ENCODE measurements at regions not wholly inside any gene's neighbourhood (a gene's known extent, or its start where the extent isn't known, plus 50 kb on each side); places are given as distances from the start of the nearest gene placed in this dataset.

GRCh38 chr14:26070443-26070842 is 527.4 kb downstream of the NOVA1 start:
- BruUV-seq (replicated peaks), result no TSS peak
- H2AFZ ChIP-seq (replicated peaks; ENCODE audit: low read length, poor library complexity), result no peak overlapping the region
- H4K20me1 ChIP-seq (ENCODE audit: insufficient read depth, low read length), result no peaks in the 10 kb centered on the region
- H3K27me3 ChIP-seq (ENCODE audit: control insufficient read depth, insufficient read depth, low read length), result no peaks in the 10 kb centered on the region
- ATAC-seq (ENCODE audit: low read depth) (no peak), DNase-seq (no peak)
- H3K79me1 ChIP-seq (ENCODE audit: low read depth in 1 of 2, low read length in 2 of 2), result no peaks in the 10 kb centered on the region
- no peaks in the 10 kb centered on the region for H3K36me3 ChIP-seq (ENCODE audit: control insufficient read depth, insufficient read depth, low read length)
- no peak overlapping the region for H4K5ac ChIP-seq (ENCODE audit: low read depth, low read length)
- H3K4me3 ChIP-seq (ENCODE audit: insufficient read depth, low read depth, low read length), result no peak overlapping the region
- no peak overlapping the region for H3K14ac ChIP-seq (replicated peaks; ENCODE audit: low read depth, low read length)
- in situ Hi-C loops (cut with MboI; ENCODE audit: low sequenced_read_pairs), result no loop called here
- CTCF ChIA-PET, result no interaction called here
- no peak overlapping the region for H4K8ac ChIP-seq (ENCODE audit: low read depth in 2 of 2, low read length in 2 of 2)
- H2BK120ac ChIP-seq (ENCODE audit: low read depth, low read length), result no peak overlapping the region
- H3K9me1 ChIP-seq (ENCODE audit: insufficient read depth, low read length), result no peaks in the 10 kb centered on the region
- H3K4me2 ChIP-seq (ENCODE audit: low read depth, low read length), result no peak overlapping the region
- no peak overlapping the region for H2BK5ac ChIP-seq (ENCODE audit: low read depth, low read length, poor library complexity, severe bottlenecking)
- no peak for TF ChIP-seq FOS (IDR thresholded peaks at IDR 0.05; ENCODE audit: low read depth, low read length)
- no peak for TF ChIP-seq USF2 (IDR thresholded peaks at IDR 0.05; ENCODE audit: low read depth, low read length)
- TF ChIP-seq RAD21 (IDR thresholded peaks at IDR 0.05; ENCODE audit: low read length), result no peak
- TF ChIP-seq RFX5 (IDR thresholded peaks at IDR 0.05; ENCODE audit: low read depth, low read length), result no peak
- no peak for TF ChIP-seq POLR2A (IDR thresholded peaks at IDR 0.05; ENCODE audit: low read depth, low read length)
- no peak for TF ChIP-seq CHD1 (IDR thresholded peaks at IDR 0.05; ENCODE audit: low read depth, low read length)
- no peak for TF ChIP-seq RCOR1 (IDR thresholded peaks at IDR 0.05; ENCODE audit: insufficient replicate concordance, low read length)
- TF ChIP-seq NFE2L2 (IDR thresholded peaks at IDR 0.05; ENCODE audit: low read depth, low read length), result no peak
- TF ChIP-seq MAFK (IDR thresholded peaks at IDR 0.05; ENCODE audit: low read depth, low read length), result no peak
- no peak overlapping the region for H2AK9ac ChIP-seq (replicated peaks; ENCODE audit: low read depth, low read length, poor library complexity)
- no peak overlapping the region for H3K4ac ChIP-seq (ENCODE audit: low read depth, low read length)
- no peak overlapping the region for H3K27ac ChIP-seq (ENCODE audit: insufficient read depth, low read length)
- POLR2A ChIA-PET (ENCODE audit: unreplicated experiment), result no interaction called here
- peaks cover 2% of the 10 kb centered on the region; the same call in 1 of the 2 replicates for H3K9me3 ChIP-seq (ENCODE audit: control insufficient read depth, insufficient read depth, low read length)
- H2BK20ac ChIP-seq (ENCODE audit: low read depth, low read length), result no peak overlapping the region
- H3K56ac ChIP-seq (ENCODE audit: extremely low read depth, insufficient read depth, low read length), result no peak overlapping the region
- H3K23ac ChIP-seq (ENCODE audit: low read depth, low read length), result no peak overlapping the region
- WGBS, 2 experiments (ENCODE audit: extremely low coverage in 2 of 2, insufficient read length in 1 of 2), result no CpG with 5 or more reads among the region's 3 CpGs
- no peak overlapping the region for H2BK15ac ChIP-seq (ENCODE audit: low read depth, low read length)
- H3K4me1 ChIP-seq (ENCODE audit: control insufficient read depth, insufficient read depth, low read length), result no peaks in the 10 kb centered on the region
- intact Hi-C loops (cut with micrococcal nuclease), result no loop called here
- no peak overlapping the region for H4K91ac ChIP-seq (ENCODE audit: insufficient read depth, low read depth, low read length)
- no peak overlapping the region for H3K9ac ChIP-seq (ENCODE audit: low read depth, low read length)
- no peak overlapping the region for H2AK5ac ChIP-seq (ENCODE audit: low read depth, low read length)
- dilution Hi-C loops (cut with HindIII; ENCODE audit: low sequenced_read_pairs, unreplicated experiment), result no loop called here
- H3K18ac ChIP-seq (ENCODE audit: low read depth, low read length), result no peak overlapping the region
